HepG2 (cell line): ENCODE measurements at regions not wholly inside any gene's neighbourhood (a gene's known extent, or its start where the extent isn't known, plus 50 kb on each side); places are given as distances from the start of the nearest gene placed in this dataset.

ENCODE experiments used
- ATAC-seq: fragments of 200-7000 bp; cut with Tn5 transposase; 3 replicates; pipeline ENCODE4 v1.9.1; 2020; ENCODE audit warnings: mild to moderate bottlenecking, moderate library complexity
- BruUV-seq: library from RNA; stranded (reverse); fragments of 400-500 nt; replicated peaks from 2 replicates; lab custom pipeline; 2021; lab: Mats Ljungman, UMichigan
- CTCF ChIA-PET: fragments of 300-600 bp; formaldehyde crosslinking; extraction: SDS; loops from one replicate; lab custom pipeline; 2021; ENCODE audit warnings: low total read pairs, inconsistent platforms, low intra/inter-chr PET ratio; lab: Yijun Ruan, JAX
- POLR2A ChIA-PET: fragments of 350-600 bp; sonication (Branson Sonifier 250); formaldehyde crosslinking; loops from one replicate; lab custom pipeline; 2020; ENCODE audit warnings: antibody characterized with exemption, inconsistent platforms; lab: Yijun Ruan, JAX
- DNase-seq: peaks from one replicate; pipeline ENCODE4 v3.0.0-alpha.2; 2015; ENCODE audit warnings: low spot score
- FAIRE-seq: peaks from 3 replicates; lab custom pipeline; 2011; peaks lifted over from hg19 to GRCh38; lab: Jason Lieb, UNC
- H2AFZ ChIP-seq: one replicate; pipeline ENCODE4 v1.6.1; 2011; ENCODE audit warnings: low read length, inconsistent platforms
- H3K27ac ChIP-seq: fragments of 300-600 bp; 3 replicates; pipeline ENCODE4 v1.8.0; 2011; ENCODE audit warnings: mixed run types, mild to moderate bottlenecking, mixed read lengths, low read length, inconsistent platforms; ENCODE audit not compliant: insufficient read depth; ENCODE audit errors: extremely low read length
- H3K27me3 ChIP-seq, 2 experiments: fragments of 200-600 bp in 1 of 2; 2 replicates in 1 of 2; 3 replicates in 1 of 2; pipeline versions ENCODE4 v1.6.0 to v1.8.0; 2011; ENCODE audit warnings: low read length in 2 of 2, mild to moderate bottlenecking in 2 of 2, moderate library complexity in 2 of 2, inconsistent platforms in 1 of 2; ENCODE audit not compliant: insufficient read depth in 2 of 2, control insufficient read depth in 1 of 2
- H3K36me3 ChIP-seq, 2 experiments: fragments of 200-600 bp in 1 of 2; replicated peaks in 1 of 2; 2 replicates in 1 of 2; 3 replicates in 1 of 2; pipeline versions ENCODE4 v1.5.1 to v1.8.0; 2011; ENCODE audit warnings: low read length in 2 of 2, inconsistent platforms in 1 of 2; ENCODE audit not compliant: insufficient read depth in 2 of 2, control insufficient read depth in 1 of 2
- H3K4me1 ChIP-seq: 2 replicates; pipeline ENCODE4 v1.5.1; 2012; ENCODE audit warnings: low read length, inconsistent platforms; ENCODE audit not compliant: insufficient read depth
- H3K4me2 ChIP-seq: 2 replicates; pipeline ENCODE4 v1.6.0; 2011; ENCODE audit warnings: low read depth, low read length, inconsistent platforms
- H3K4me3 ChIP-seq, 3 experiments: fragments of 200-600 bp in 1 of 3; sonication (generic), shearing (Covaris generic) in 1 of 3; replicated peaks in 1 of 3; 2 replicates each; pipeline ENCODE4 v1.5.1; 2011 to 2016; ENCODE audit warnings: low read length in 3 of 3, inconsistent platforms in 2 of 3, low read depth in 2 of 3, mild to moderate bottlenecking in 2 of 3, control low read depth in 1 of 3, mixed read lengths in 1 of 3; ENCODE audit not compliant: insufficient read depth in 1 of 3
- H3K79me2 ChIP-seq: one replicate; pipeline ENCODE4 v1.6.1; 2011; ENCODE audit warnings: low read length, inconsistent platforms; ENCODE audit not compliant: insufficient read depth
- H3K9ac ChIP-seq: 2 replicates; pipeline ENCODE4 v1.6.0; 2011; ENCODE audit warnings: mild to moderate bottlenecking, low read depth, low read length, inconsistent platforms; ENCODE audit not compliant: insufficient read depth
- H3K9me3 ChIP-seq: 2 replicates; pipeline ENCODE4 v1.5.1; 2012; ENCODE audit warnings: mild to moderate bottlenecking, low read length
- H4K20me1 ChIP-seq: 2 replicates; pipeline ENCODE4 v1.6.0; 2011; ENCODE audit warnings: inconsistent platforms, mild to moderate bottlenecking, low read length, moderate library complexity; ENCODE audit not compliant: insufficient read depth
- CEBPG ChIP-seq: IDR thresholded peaks from 2 replicates; pipeline ENCODE4 v1.6.1; 2016
- GABPA ChIP-seq, 2 experiments: IDR thresholded peaks; 2 replicates each; pipeline ENCODE4 v1.6.1; 2011 to 2016; ENCODE audit warnings: low read depth in 2 of 2, low read length in 1 of 2, missing biosample characterization in 1 of 2, missing genetic modification characterization in 1 of 2
- GFI1 ChIP-seq: sonication (generic); formaldehyde crosslinking; IDR thresholded peaks from 2 replicates; pipeline ENCODE4 v1.5.0; 2020; ENCODE audit warnings: missing genetic modification reagents, mild to moderate bottlenecking, borderline replicate concordance
- IKZF4 ChIP-seq: sonication (generic); formaldehyde crosslinking; IDR thresholded peaks from 2 replicates; pipeline ENCODE4 v1.5.1; 2020; ENCODE audit warnings: borderline replicate concordance, mild to moderate bottlenecking, low read depth, missing genetic modification reagents; ENCODE audit errors: not compliant biosample characterization
- MLLT10 ChIP-seq: sonication (generic); formaldehyde crosslinking; IDR thresholded peaks from 2 replicates; pipeline ENCODE4 v1.4.0; 2020; ENCODE audit warnings: missing genetic modification reagents
- RXRB ChIP-seq: IDR thresholded peaks from 2 replicates; pipeline ENCODE4 v1.6.1; 2016; ENCODE audit warnings: borderline replicate concordance, missing genetic modification reagents, missing compliant biosample characterization
- SP1 ChIP-seq, 2 experiments: fragments of 450-650 bp in 1 of 2; sonication (generic) in 1 of 2; formaldehyde crosslinking in 1 of 2; IDR thresholded peaks; 2 replicates each; pipeline versions ENCODE4 v1.4.0 to v1.6.1; 2016 to 2020; ENCODE audit warnings: missing genetic modification reagents in 1 of 2
- STAT5B ChIP-seq: sonication (generic); formaldehyde crosslinking; IDR thresholded peaks from 2 replicates; pipeline ENCODE4 v1.4.0; 2020; ENCODE audit warnings: missing genetic modification reagents
- SYNCRIP ChIP-seq: fragments of 200-400 bp; formaldehyde crosslinking; IDR thresholded peaks from 2 replicates; pipeline ENCODE4 v1.6.1; 2018; ENCODE audit warnings: mild to moderate bottlenecking, low read depth, low read length; ENCODE audit not compliant: insufficient read depth
- TBX2 ChIP-seq: sonication (generic); formaldehyde crosslinking; IDR thresholded peaks from 2 replicates; pipeline ENCODE4 v1.5.0; 2020; ENCODE audit warnings: missing genetic modification reagents, mild to moderate bottlenecking, borderline replicate concordance
- THAP9 ChIP-seq: sonication (generic); formaldehyde crosslinking; IDR thresholded peaks from 2 replicates; pipeline ENCODE4; 2020; ENCODE audit warnings: missing genetic modification reagents, mild to moderate bottlenecking, borderline replicate concordance
- ZNF510 ChIP-seq: sonication (generic); formaldehyde crosslinking; IDR thresholded peaks from 2 replicates; pipeline ENCODE4 v1.4.0; 2020; ENCODE audit warnings: low read depth, mild to moderate bottlenecking, missing genetic modification reagents
- ZNF512B ChIP-seq: sonication (generic); formaldehyde crosslinking; IDR thresholded peaks from 2 replicates; pipeline ENCODE4 v1.5.1; 2020; ENCODE audit warnings: missing genetic modification reagents, mild to moderate bottlenecking, borderline replicate concordance
- ZNF543 ChIP-seq: sonication (generic); formaldehyde crosslinking; IDR thresholded peaks from 2 replicates; pipeline ENCODE4 v1.4.0; 2020; ENCODE audit warnings: mild to moderate bottlenecking, missing genetic modification reagents
- ZNF652 ChIP-seq: IDR thresholded peaks from 2 replicates; pipeline ENCODE4 v1.6.1; 2016; ENCODE audit warnings: low read depth, borderline replicate concordance
- ZNF660 ChIP-seq: sonication (generic); formaldehyde crosslinking; IDR thresholded peaks from 2 replicates; pipeline ENCODE4 v1.5.1; 2020; ENCODE audit warnings: mild to moderate bottlenecking, low read depth, missing genetic modification reagents, borderline replicate concordance
- ZUFSP ChIP-seq: sonication (generic); formaldehyde crosslinking; IDR thresholded peaks from 2 replicates; pipeline ENCODE4 v1.9.0; 2021; ENCODE audit warnings: missing genetic modification reagents, mild to moderate bottlenecking, borderline replicate concordance
- WGBS: methylation state at CpG from one replicate; pipeline ENCODE4 v1.1.6; 2017; ENCODE audit warnings: low lambda C conversion rate; 5-methylcytosine and 5-hydroxymethylcytosine counted together
- in situ Hi-C: cut with HindIII; loops from 2 replicates; pipeline ENCODE4 v1.10.0; 2017; ENCODE audit warnings: low pct_unique_long_range_greater_than_20kb; ENCODE audit not compliant: extremely low pct_ligation_motif_present
- intact Hi-C: fragments of 100-400 bp; cut with micrococcal nuclease; formaldehyde crosslinking; loops from one replicate; pipeline ENCODE4 v1.10.0; 2022; ENCODE audit not compliant: unreplicated experiment

- no peaks in the 10 kb centered on the region for H3K79me2 ChIP-seq
- no peaks in the 10 kb centered on the region for H3K27me3 ChIP-seq
- no peak overlapping the region for H3K27ac ChIP-seq
- no peak for ATAC-seq
- DNase-seq = no peak
- FAIRE-seq = no peak
- no peaks in the 10 kb centered on the region for H3K36me3 ChIP-seq
- CTCF ChIA-PET = no interaction called here
- H2AFZ ChIP-seq = no peak overlapping the region
- no peak overlapping the region for H3K9ac ChIP-seq
- in situ Hi-C loops (no loop called here), intact Hi-C loops (no loop called here)
- no peak overlapping the region for H3K4me2 ChIP-seq
- H3K9me3 ChIP-seq = no peaks in the 10 kb centered on the region
- WGBS = 15% methylated on average over 2 of the region's 2 CpGs
- POLR2A ChIA-PET = no interaction called here
- no peaks in the 10 kb centered on the region for H4K20me1 ChIP-seq
- H3K4me1 ChIP-seq = no peaks in the 10 kb centered on the region
- no peak overlapping the region for H3K4me3 ChIP-seq
- no TSS peak for BruUV-seq
- no peak for TF ChIP-seq ZNF512B (CRISPR knock-in tag)
- no peak for TF ChIP-seq GABPA (IDR thresholded peaks at IDR 0.05; ENCODE audit: low read depth, low read length)
- TF ChIP-seq GABPA (CRISPR knock-in tag; IDR thresholded peaks at IDR 0.05; ENCODE audit: low read depth) = no peak
- TF ChIP-seq ZNF543 (CRISPR knock-in tag) = no peak
- TF ChIP-seq IKZF4 (CRISPR knock-in tag) = no peak
- no peak for TF ChIP-seq SYNCRIP
- no peak for TF ChIP-seq THAP9 (CRISPR knock-in tag)
- no peak for TF ChIP-seq CEBPG (CRISPR knock-in tag)
- TF ChIP-seq ZNF652 (CRISPR knock-in tag) = no peak
- no peak for TF ChIP-seq RXRB (CRISPR knock-in tag)
- TF ChIP-seq STAT5B (CRISPR knock-in tag) = no peak
- TF ChIP-seq ZNF660 (CRISPR knock-in tag) = no peak
- no peak for TF ChIP-seq GFI1
- TF ChIP-seq MLLT10 (CRISPR knock-in tag) = no peak
- no peak for TF ChIP-seq TBX2 (CRISPR knock-in tag)
- TF ChIP-seq ZUFSP (CRISPR knock-in tag) = no peak
- TF ChIP-seq SP1 (IDR thresholded peaks at IDR 0.05) = no peak
- TF ChIP-seq SP1 (CRISPR knock-in tag; IDR thresholded peaks at IDR 0.05) = no peak
- TF ChIP-seq ZNF510 (CRISPR knock-in tag) = no peak
These were observed 511.2 kb downstream of the USP25 start for GRCh38 chr21:16241016-16241415.
